Type B pancreatic cell (in vitro differentiated cells): ENCODE measurements at regions not wholly inside any gene's neighbourhood (a gene's known extent, or its start where the extent isn't known, plus 50 kb on each side); places are given as distances from the start of the nearest gene placed in this dataset.

Experiments used
- DNase-seq: peaks from one replicate; pipeline ENCODE4 v3.0.0; 2021; ENCODE audit warnings: mixed read lengths; ENCODE audit not compliant: unreplicated experiment; ENCODE audit errors: extremely low spot score
- H3K27ac Mint-ChIP-seq: 2 replicates; pipeline ENCODE4 v1.8.0; 2021; ENCODE audit warnings: mild to moderate bottlenecking, mixed read lengths
- H3K27me3 Mint-ChIP-seq: 2 replicates; pipeline ENCODE4 v1.8.0; 2021; ENCODE audit warnings: mixed read lengths
- H3K36me3 Mint-ChIP-seq: 2 replicates; pipeline ENCODE4 v1.8.0; 2021; ENCODE audit warnings: mixed read lengths
- H3K4me1 Mint-ChIP-seq: one replicate; pipeline ENCODE4 v1.8.0; 2021; ENCODE audit warnings: mixed read lengths; ENCODE audit not compliant: unreplicated experiment
- H3K4me3 Mint-ChIP-seq: 2 replicates; pipeline ENCODE4 v1.8.0; 2021; ENCODE audit warnings: mild to moderate bottlenecking, mixed read lengths
- H3K9me3 Mint-ChIP-seq: 2 replicates; pipeline ENCODE4 v1.8.0; 2021; ENCODE audit warnings: mixed read lengths
- CTCF ChIP-seq: fragments of 200-600 bp; sonication (generic); conservative IDR thresholded peaks from 2 replicates; pipeline ENCODE4 v1.5.0; 2021; ENCODE audit warnings: antibody characterized with exemption, mild to moderate bottlenecking

DNA sequence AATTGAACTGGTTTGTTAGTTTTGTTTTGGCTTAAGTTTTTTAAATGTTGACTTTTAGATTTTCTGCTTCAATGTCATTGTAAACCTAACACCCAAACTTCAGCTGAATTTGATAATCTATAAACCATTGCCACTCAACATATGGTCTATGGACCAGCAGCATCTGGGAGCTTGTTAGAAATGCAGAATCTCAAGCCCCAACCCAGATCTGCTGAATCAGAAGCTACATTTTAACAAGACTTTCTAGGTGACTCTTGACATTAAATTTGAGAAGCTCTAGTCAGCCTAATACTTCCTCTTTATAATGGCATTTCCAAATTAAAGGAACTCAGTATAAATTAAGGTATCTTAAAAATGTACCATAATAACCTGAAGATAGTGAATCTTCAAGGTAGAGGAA lies 96.5 kb upstream of the THRB start:
- H3K4me1 Mint-ChIP-seq: peaks cover 10% of the 10 kb centered on the region
- peaks cover 2% of the 10 kb centered on the region for H3K27me3 Mint-ChIP-seq
- DNase-seq: no peak
- no peak overlapping the region for H3K4me3 Mint-ChIP-seq
- no peak for TF ChIP-seq CTCF
- H3K9me3 Mint-ChIP-seq: no peaks in the 10 kb centered on the region
- peak overlapping the region; percentile 59 for H3K27ac Mint-ChIP-seq
- no peaks in the 10 kb centered on the region for H3K36me3 Mint-ChIP-seq

DNA sequence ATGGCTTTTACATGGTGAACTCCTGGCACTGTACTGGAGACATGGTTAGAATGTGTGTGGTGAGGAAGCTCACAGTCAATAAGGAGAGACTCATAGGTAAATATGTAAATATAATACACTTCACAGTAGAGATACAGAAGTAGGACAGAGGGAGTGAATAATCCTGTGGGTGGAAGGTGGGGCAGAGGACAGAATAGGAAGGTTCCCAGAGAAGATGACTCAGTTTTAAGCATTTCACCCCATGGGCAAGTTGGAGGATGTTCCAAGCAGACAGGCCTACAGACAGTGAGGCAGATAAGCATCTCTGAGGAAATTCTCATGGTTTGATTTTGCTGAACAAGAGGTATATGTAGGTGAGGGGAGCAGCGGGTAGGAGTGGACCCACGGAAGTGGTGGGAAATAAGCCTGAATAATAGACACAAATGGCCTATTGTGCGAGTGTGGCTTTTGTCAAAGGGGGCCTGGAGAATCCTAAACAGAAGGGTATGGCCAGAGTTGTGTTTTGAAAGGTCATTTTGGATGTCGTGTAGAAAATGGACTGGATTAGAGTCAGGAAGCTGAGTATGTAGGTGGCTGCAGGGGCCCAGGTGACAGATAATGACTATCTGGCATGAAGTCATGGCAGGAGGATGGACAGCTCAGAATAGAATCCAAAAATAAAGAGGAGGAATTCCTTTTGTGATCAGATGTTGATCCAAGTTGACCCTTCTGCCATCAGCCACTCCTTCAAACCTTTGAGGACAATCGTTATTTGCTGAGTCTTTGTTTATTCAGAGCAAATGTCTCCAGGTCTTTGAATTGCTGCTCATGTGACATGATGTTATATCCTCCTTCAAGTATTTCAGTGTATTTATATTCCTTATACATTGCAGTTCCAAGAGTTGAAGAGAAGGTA lies 97.3 kb upstream of the THRB start:
- Mint-ChIP-seq H3K36me3 (no peaks in the 10 kb centered on the region), H3K4me1 (peaks cover 10% of the 10 kb centered on the region), H3K4me3 (no peak overlapping the region), H3K27me3 (no peaks in the 10 kb centered on the region), H3K9me3 (no peaks in the 10 kb centered on the region), H3K27ac (peak overlapping the region; percentile 59)
- DNase-seq: no peak
- no peak for TF ChIP-seq CTCF

GRCh38 chr3:24594161-24594560 lies 99.5 kb upstream of the THRB start:
- Mint-ChIP-seq H3K4me1 (peaks cover 11% of the 10 kb centered on the region), H3K36me3 (no peaks in the 10 kb centered on the region), H3K4me3 (no peak overlapping the region), H3K27me3 (no peaks in the 10 kb centered on the region), H3K9me3 (no peaks in the 10 kb centered on the region), H3K27ac (no peak overlapping the region)
- TF ChIP-seq CTCF: no peak
- DNase-seq: no peak

GRCh38 chr3:24595796-24596195 lies 101.1 kb upstream of the THRB start:
- H3K4me3 Mint-ChIP-seq: no peak overlapping the region
- no peak for DNase-seq
- H3K27ac Mint-ChIP-seq: no peak overlapping the region
- peaks cover 12% of the 10 kb centered on the region for H3K4me1 Mint-ChIP-seq
- H3K9me3 Mint-ChIP-seq: no peaks in the 10 kb centered on the region
- TF ChIP-seq CTCF: no peak
- no peaks in the 10 kb centered on the region for H3K27me3 Mint-ChIP-seq
- H3K36me3 Mint-ChIP-seq: no peaks in the 10 kb centered on the region

DNA sequence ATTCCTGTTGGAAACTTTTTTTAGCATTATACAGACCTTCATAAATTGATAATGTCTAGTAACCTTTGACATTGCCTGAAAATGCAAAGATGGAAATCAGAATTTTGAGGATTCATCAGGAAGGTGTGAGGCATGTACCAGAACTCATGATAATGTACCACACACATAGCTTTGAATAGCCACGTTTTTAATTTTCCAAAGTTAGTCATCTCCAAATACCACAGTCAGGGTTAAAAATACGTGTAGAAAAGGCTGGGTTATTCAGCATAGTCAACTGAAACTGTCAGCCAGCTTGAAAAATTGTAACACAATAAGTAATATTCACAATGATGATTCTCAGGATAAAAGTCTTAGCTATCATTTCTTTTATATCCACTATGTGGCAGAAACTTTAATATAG lies 102.0 kb upstream of the THRB start:
- Mint-ChIP-seq H3K4me3 (no peak overlapping the region), H3K4me1 (peaks cover 12% of the 10 kb centered on the region), H3K27me3 (no peaks in the 10 kb centered on the region), H3K27ac (no peak overlapping the region), H3K36me3 (no peaks in the 10 kb centered on the region), H3K9me3 (no peaks in the 10 kb centered on the region)
- DNase-seq: no peak
- TF ChIP-seq CTCF: no peak
